ENCODE measurements at regions not wholly inside any gene's neighbourhood (a gene's known extent, or its start where the extent isn't known, plus 50 kb on each side); places are given as distances from the start of the nearest gene placed in this dataset.

GRCh38 chr4:138964716-138965426, 50.7 kb upstream of the NOCT start:
- H3K27ac ChIP-seq: no peak overlapping the region
- POLR2A ChIA-PET (ENCODE audit: low non-redundant PET): no interaction called here
- TF ChIP-seq, protein P1, sequence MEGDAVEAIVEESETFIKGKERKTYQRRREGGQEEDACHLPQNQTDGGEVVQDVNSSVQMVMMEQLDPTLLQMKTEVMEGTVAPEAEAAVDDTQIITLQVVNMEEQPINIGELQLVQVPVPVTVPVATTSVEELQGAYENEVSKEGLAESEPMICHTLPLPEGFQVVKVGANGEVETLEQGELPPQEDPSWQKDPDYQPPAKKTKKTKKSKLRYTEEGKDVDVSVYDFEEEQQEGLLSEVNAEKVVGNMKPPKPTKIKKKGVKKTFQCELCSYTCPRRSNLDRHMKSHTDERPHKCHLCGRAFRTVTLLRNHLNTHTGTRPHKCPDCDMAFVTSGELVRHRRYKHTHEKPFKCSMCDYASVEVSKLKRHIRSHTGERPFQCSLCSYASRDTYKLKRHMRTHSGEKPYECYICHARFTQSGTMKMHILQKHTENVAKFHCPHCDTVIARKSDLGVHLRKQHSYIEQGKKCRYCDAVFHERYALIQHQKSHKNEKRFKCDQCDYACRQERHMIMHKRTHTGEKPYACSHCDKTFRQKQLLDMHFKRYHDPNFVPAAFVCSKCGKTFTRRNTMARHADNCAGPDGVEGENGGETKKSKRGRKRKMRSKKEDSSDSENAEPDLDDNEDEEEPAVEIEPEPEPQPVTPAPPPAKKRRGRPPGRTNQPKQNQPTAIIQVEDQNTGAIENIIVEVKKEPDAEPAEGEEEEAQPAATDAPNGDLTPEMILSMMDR (conservative IDR thresholded peaks at IDR 0.05; ENCODE audit: low read depth): no peak
- no peak for DNase-seq (ENCODE audit: low spot score)
- CTCF ChIA-PET: interaction anchor here (0.6 kb wide), 1 partner anchor 488 kb away, joined by 3 read pairs; no protein-coding TSS in a partner anchor

- TF ChIP-seq, protein P1 (conservative IDR thresholded peaks at IDR 0.05; ENCODE audit: low read depth): no peak
- DNase-seq (ENCODE audit: low spot score): no peak
- POLR2A ChIA-PET (ENCODE audit: low non-redundant PET): no interaction called here
- CTCF ChIA-PET: no interaction called here
- H3K27ac ChIP-seq: no peak overlapping the region
These were observed 52.2 kb upstream of the NOCT start for GRCh38 chr4:138963412-138963811.

DNA sequence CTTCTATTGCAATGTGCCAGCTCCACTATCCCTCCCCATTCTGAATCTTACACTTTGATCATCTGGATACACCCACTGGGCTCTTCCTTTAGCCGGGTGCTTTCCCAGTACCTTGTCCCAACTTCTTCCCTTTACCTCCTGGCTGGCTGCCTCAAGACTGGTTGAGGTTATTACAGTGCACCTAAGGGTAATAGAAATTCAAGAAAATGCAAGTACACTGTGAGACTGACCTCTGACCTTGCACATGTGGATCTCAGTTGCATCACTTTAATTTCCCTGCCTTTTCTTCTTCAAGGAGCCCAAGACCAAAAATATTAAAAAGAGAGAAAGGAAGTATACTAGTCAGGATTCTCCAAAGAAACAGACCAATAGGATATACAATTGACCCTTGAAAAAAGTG, 53.9 kb upstream of the NOCT start:
- POLR2A ChIA-PET (ENCODE audit: low non-redundant PET): no interaction called here
- TF ChIP-seq, protein P1 (conservative IDR thresholded peaks at IDR 0.05; ENCODE audit: low read depth): no peak
- no peak for DNase-seq (ENCODE audit: low spot score)
- H3K27ac ChIP-seq: no peak overlapping the region
- CTCF ChIA-PET: no interaction called here

- CTCF ChIA-PET: no interaction called here
These were observed 54.5 kb upstream of the NOCT start for GRCh38 chr4:138961129-138961528.

DNA sequence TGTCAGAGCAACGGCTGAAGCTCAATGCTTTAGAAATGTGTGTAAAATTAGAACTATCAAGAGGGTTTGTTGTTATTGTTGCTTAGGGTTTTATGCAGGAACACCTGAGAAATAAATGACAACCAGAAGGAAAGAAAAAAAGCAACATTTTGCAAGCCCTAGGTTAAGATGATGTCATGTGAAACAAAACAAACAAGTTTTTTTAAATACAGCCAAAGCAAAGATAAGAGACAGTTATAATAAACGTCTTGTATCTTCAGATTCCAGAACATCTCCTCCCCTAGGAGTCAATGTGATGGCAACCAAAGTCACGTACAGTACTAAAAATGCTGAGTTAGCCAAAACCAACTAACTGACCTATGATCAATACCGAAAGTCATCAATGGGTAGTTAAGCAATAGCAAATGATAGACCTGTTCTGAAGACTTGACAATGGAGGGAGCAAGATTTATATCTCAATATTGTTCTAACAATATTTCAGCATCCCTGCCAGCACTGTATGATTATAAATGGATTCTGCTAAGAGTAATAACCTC, 55.3 kb upstream of the NOCT start:
- DNase-seq (ENCODE audit: low spot score): no peak
- ChIA-PET POLR2A (ENCODE audit: low non-redundant PET) (no interaction called here), CTCF (no interaction called here)
- no peak overlapping the region for H3K27ac ChIP-seq
- TF ChIP-seq, protein P1 (conservative IDR thresholded peaks at IDR 0.05; ENCODE audit: low read depth): no peak

More at GRCh38 chr4:138961129-138961528, 54.5 kb upstream of the NOCT start:
- POLR2A ChIA-PET (ENCODE audit: low non-redundant PET): no interaction called here
- TF ChIP-seq, protein P1 (conservative IDR thresholded peaks at IDR 0.05; ENCODE audit: low read depth): no peak
- no peak for DNase-seq (ENCODE audit: low spot score)
- no peak overlapping the region for H3K27ac ChIP-seq

GRCh38 chr4:138959097-138959815, 56.3 kb upstream of the NOCT start:
- ChIA-PET POLR2A (ENCODE audit: low non-redundant PET) (no interaction called here), CTCF (no interaction called here)
- DNase-seq (ENCODE audit: low spot score): no peak
- H3K27ac ChIP-seq: no peak overlapping the region
- TF ChIP-seq, protein P1 (conservative IDR thresholded peaks at IDR 0.05; ENCODE audit: low read depth): no peak
